Neutrophil (primary cell): ENCODE measurements at regions not wholly inside any gene's neighbourhood (a gene's known extent, or its start where the extent isn't known, plus 50 kb on each side); places are given as distances from the start of the nearest gene placed in this dataset.

Experiments used
- H3K27ac ChIP-seq: fragments of 200-600 bp; sonication (generic); 2 replicates; pipeline ENCODE4 v1.5.1; 2016; ENCODE audit warnings: mild to moderate bottlenecking, moderate library complexity
- H3K27me3 ChIP-seq: fragments of 200-600 bp; sonication (generic); 2 replicates; pipeline ENCODE4 v1.6.0; 2016; ENCODE audit warnings: mild to moderate bottlenecking
- H3K36me3 ChIP-seq: fragments of 200-600 bp; sonication (generic); 2 replicates; pipeline ENCODE4 v1.5.1; 2017
- H3K4me1 ChIP-seq, 2 experiments: fragments of 200-600 bp in 1 of 2; sonication (generic) in 1 of 2; 1 replicate in 1 of 2; 2 replicates in 1 of 2; pipeline versions ENCODE4 v1.5.1 to v1.6.1; 2013 to 2016; ENCODE audit warnings: low read depth in 1 of 2, low read length in 1 of 2, mild to moderate bottlenecking in 1 of 2, moderate library complexity in 1 of 2; ENCODE audit not compliant: control insufficient read depth in 1 of 2, insufficient read depth in 1 of 2
- H3K4me3 ChIP-seq, 2 experiments: fragments of 200-600 bp in 1 of 2; sonication (generic) in 1 of 2; 1 replicate in 1 of 2; 2 replicates in 1 of 2; pipeline ENCODE4 v1.5.1; 2013 to 2016; ENCODE audit warnings: low read depth in 1 of 2, low read length in 1 of 2, mild to moderate bottlenecking in 1 of 2, moderate library complexity in 1 of 2
- H3K9me3 ChIP-seq: fragments of 200-600 bp; sonication (generic); 2 replicates; pipeline ENCODE4 v1.5.1; 2016
- TF ChIP-seq, protein P1 (sequence below): fragments of 200-600 bp; sonication (generic); IDR thresholded peaks from 2 replicates; pipeline ENCODE4 v1.5.1; 2016; ENCODE audit warnings: antibody characterized with exemption

- TF ChIP-seq, protein P1, sequence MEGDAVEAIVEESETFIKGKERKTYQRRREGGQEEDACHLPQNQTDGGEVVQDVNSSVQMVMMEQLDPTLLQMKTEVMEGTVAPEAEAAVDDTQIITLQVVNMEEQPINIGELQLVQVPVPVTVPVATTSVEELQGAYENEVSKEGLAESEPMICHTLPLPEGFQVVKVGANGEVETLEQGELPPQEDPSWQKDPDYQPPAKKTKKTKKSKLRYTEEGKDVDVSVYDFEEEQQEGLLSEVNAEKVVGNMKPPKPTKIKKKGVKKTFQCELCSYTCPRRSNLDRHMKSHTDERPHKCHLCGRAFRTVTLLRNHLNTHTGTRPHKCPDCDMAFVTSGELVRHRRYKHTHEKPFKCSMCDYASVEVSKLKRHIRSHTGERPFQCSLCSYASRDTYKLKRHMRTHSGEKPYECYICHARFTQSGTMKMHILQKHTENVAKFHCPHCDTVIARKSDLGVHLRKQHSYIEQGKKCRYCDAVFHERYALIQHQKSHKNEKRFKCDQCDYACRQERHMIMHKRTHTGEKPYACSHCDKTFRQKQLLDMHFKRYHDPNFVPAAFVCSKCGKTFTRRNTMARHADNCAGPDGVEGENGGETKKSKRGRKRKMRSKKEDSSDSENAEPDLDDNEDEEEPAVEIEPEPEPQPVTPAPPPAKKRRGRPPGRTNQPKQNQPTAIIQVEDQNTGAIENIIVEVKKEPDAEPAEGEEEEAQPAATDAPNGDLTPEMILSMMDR = no peak
- H3K27ac ChIP-seq = no peak overlapping the region
- no peaks in the 10 kb centered on the region for H3K9me3 ChIP-seq
- no peaks in the 10 kb centered on the region for H3K36me3 ChIP-seq
- H3K27me3 ChIP-seq = no peaks in the 10 kb centered on the region
- H3K4me3 ChIP-seq = no peak overlapping the region
- no peaks in the 10 kb centered on the region for H3K4me1 ChIP-seq
These were observed 167.3 kb upstream of the SRD5A2 start for GRCh38 chr2:31748041-31748440.

- no peak overlapping the region for H3K27ac ChIP-seq
- H3K4me1 ChIP-seq = no peaks in the 10 kb centered on the region
- H3K27me3 ChIP-seq = no peaks in the 10 kb centered on the region
- no peaks in the 10 kb centered on the region for H3K9me3 ChIP-seq
- no peak overlapping the region for H3K4me3 ChIP-seq
- no peaks in the 10 kb centered on the region for H3K36me3 ChIP-seq
- TF ChIP-seq, protein P1 = no peak
These were observed 158.4 kb upstream of the SRD5A2 start for GRCh38 chr2:31739161-31739560.

GRCh38 chr2:31736695-31737454, 156.1 kb upstream of the SRD5A2 start:
- Histone ChIP-seq H3K9me3 (no peaks in the 10 kb centered on the region), H3K4me3 (no peak overlapping the region), H3K27ac (no peak overlapping the region), H3K27me3 (no peaks in the 10 kb centered on the region), H3K4me1 (no peaks in the 10 kb centered on the region), H3K36me3 (no peaks in the 10 kb centered on the region)
- TF ChIP-seq, protein P1 = no peak

DNA sequence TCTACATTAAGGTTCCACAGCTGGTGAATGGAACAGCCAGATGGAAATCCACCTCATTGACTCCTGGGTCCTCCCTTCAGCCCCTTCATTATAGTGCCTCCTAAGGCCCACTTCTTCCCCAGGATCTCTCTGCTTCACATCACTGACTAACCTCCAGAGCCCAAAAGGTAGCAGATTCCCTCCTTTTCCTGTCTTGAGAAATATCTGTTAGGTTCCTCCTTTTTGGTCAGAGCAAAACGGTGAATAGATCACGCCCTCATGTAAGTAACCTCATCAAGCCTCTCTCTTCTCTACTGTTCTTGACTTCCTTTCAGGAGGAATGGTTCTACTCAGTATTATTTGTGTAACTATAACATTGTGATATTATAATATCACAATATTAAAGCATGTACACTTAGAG, 155.0 kb upstream of the SRD5A2 start:
- no peaks in the 10 kb centered on the region for H3K27me3 ChIP-seq
- H3K36me3 ChIP-seq = no peaks in the 10 kb centered on the region
- H3K4me1 ChIP-seq = no peaks in the 10 kb centered on the region
- no peaks in the 10 kb centered on the region for H3K9me3 ChIP-seq
- TF ChIP-seq, protein P1 = no peak
- H3K4me3 ChIP-seq = no peak overlapping the region
- no peak overlapping the region for H3K27ac ChIP-seq

GRCh38 chr2:31729442-31730092, 148.8 kb upstream of the SRD5A2 start:
- H3K4me3 ChIP-seq = no peak overlapping the region
- H3K27ac ChIP-seq = no peak overlapping the region
- TF ChIP-seq, protein P1 = no peak

More at GRCh38 chr2:31729442-31730092, 148.8 kb upstream of the SRD5A2 start:
- Histone ChIP-seq H3K4me1 (no peaks in the 10 kb centered on the region), H3K9me3 (no peaks in the 10 kb centered on the region), H3K36me3 (no peaks in the 10 kb centered on the region), H3K27me3 (peaks cover 6% of the 10 kb centered on the region)
